ENCODE measurements at regions not wholly inside any gene's neighbourhood (a gene's known extent, or its start where the extent isn't known, plus 50 kb on each side); places are given as distances from the start of the nearest gene placed in this dataset.

DNA sequence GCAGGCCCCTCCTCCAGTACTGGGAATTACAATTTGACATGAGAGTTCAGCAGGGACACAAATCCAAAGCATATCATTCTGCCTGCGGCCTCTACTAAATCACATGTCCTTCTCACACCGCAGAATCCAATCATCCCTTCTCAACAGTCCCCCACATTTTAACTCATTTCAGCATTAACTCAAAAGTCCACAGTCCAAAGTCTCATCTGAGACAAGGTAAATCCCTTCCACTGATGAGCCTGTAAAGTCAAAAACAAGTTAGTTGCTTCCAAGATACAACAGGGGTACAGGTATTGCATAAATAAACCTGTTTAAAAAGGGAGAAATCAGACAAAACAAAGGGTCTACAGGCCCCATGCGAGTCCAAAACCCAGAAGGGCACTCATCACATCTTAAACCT is 64.0 kb downstream of the EBNA1BP2 start:
- H3K27ac ChIP-seq = no peak overlapping the region
- no peaks in the 10 kb centered on the region for H3K9me2 ChIP-seq (replicated peaks; ENCODE audit: insufficient read depth)
- no peaks in the 10 kb centered on the region for H4K20me1 ChIP-seq (ENCODE audit: insufficient read depth, poor library complexity, severe bottlenecking)
- H3K4me2 ChIP-seq = no peak overlapping the region
- 84% methylated on average over 3 of the region's 3 CpGs for WGBS (ENCODE audit: low lambda C conversion rate, missing lambda C conversion rate)
- no peaks in the 10 kb centered on the region for H3K79me2 ChIP-seq
- no peaks in the 10 kb centered on the region for H3K4me1 ChIP-seq (ENCODE audit: insufficient read depth)
- no peak overlapping the region for H3K4me3 ChIP-seq
- H3K36me3 ChIP-seq (replicated peaks; ENCODE audit: insufficient read depth, low read depth) = no peaks in the 10 kb centered on the region
- no peak for DNase-seq (ENCODE audit: low spot score)
- H2AFZ ChIP-seq = no peak overlapping the region
- no peaks in the 10 kb centered on the region for H3K27me3 ChIP-seq
- H3K9me3 ChIP-seq (ENCODE audit: low read depth) = no peaks in the 10 kb centered on the region
- TF ChIP-seq EZH2 (IDR thresholded peaks at IDR 0.05; ENCODE audit: borderline replicate concordance) = no peak
- TF ChIP-seq, protein P1, sequence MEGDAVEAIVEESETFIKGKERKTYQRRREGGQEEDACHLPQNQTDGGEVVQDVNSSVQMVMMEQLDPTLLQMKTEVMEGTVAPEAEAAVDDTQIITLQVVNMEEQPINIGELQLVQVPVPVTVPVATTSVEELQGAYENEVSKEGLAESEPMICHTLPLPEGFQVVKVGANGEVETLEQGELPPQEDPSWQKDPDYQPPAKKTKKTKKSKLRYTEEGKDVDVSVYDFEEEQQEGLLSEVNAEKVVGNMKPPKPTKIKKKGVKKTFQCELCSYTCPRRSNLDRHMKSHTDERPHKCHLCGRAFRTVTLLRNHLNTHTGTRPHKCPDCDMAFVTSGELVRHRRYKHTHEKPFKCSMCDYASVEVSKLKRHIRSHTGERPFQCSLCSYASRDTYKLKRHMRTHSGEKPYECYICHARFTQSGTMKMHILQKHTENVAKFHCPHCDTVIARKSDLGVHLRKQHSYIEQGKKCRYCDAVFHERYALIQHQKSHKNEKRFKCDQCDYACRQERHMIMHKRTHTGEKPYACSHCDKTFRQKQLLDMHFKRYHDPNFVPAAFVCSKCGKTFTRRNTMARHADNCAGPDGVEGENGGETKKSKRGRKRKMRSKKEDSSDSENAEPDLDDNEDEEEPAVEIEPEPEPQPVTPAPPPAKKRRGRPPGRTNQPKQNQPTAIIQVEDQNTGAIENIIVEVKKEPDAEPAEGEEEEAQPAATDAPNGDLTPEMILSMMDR (IDR thresholded peaks at IDR 0.05; ENCODE audit: poor library complexity) = no peak
- no peak for TF ChIP-seq EZH2phosphoT487 (IDR thresholded peaks at IDR 0.05; ENCODE audit: low read depth, severe bottlenecking, unreplicated experiment)

DNA sequence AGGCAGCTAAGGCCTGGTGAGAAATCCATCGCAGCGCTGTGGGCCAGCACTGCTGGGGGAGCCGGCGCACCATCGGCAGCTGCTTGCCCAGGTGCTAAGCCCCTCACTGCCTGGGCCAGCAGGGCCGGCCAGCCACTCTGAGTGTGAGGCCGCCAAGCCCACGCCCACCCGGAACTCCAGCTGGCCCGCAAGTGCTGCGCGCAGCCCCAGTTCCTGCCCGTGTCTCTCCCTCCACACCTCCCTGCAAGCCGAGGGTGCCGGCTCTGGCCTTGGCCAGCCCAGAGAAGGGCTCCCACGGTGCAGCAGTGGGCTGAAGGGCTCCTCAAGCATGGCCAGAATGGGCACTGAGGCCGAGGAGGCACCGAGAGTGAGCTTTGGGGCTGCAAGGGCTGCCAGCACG is 64.4 kb downstream of the EBNA1BP2 start:
- Histone ChIP-seq H2AFZ (no peak overlapping the region), H3K4me1 (ENCODE audit: insufficient read depth) (no peaks in the 10 kb centered on the region), H3K36me3 (replicated peaks; ENCODE audit: insufficient read depth, low read depth) (no peaks in the 10 kb centered on the region), H3K9me2 (replicated peaks; ENCODE audit: insufficient read depth) (no peaks in the 10 kb centered on the region), H3K4me3 (no peak overlapping the region), H3K4me2 (no peak overlapping the region), H3K27ac (no peak overlapping the region), H3K9me3 (ENCODE audit: low read depth) (no peaks in the 10 kb centered on the region), H4K20me1 (ENCODE audit: insufficient read depth, poor library complexity, severe bottlenecking) (no peaks in the 10 kb centered on the region), H3K79me2 (no peaks in the 10 kb centered on the region), H3K27me3 (no peaks in the 10 kb centered on the region)
- TF ChIP-seq EZH2phosphoT487 (IDR thresholded peaks at IDR 0.05; ENCODE audit: low read depth, severe bottlenecking, unreplicated experiment) = no peak
- 98% methylated on average over 18 of the region's 19 CpGs for WGBS (ENCODE audit: low lambda C conversion rate, missing lambda C conversion rate)
- no peak for DNase-seq (ENCODE audit: low spot score)

DNA sequence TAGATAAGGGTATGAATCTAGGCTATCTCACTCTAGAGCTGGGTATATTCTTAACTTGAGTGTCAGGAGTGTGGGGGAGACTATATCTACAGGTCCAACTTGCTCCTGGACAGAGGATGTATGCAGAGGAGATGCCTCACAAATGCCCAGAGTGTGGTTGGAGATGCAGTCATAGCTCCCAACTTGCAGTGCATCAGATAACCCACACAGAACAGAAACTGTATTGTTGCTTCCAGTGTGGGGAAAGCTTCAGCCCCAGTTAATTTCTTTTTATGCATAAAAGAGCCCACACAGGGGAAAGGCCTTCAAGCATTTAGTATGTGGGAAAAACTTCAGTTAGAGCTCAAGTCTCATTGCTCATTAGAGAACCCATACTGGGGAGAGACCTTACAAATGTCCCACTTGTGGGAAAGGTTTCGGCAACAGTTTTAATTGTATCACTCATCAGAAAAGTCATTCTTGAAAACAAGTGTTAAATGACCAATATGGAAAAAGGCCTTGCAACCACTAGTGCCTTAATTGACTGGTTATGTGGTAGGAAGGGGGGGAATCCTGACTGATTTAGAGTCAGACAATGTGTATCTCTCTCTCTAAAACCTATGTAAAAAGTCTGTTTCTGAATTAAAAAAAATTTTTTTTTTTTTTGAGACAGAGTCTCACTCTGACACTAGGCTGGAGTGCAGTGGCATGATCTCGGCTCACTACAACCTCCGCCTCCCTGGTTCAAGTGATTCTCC is 67.9 kb downstream of the EBNA1BP2 start:
- Histone ChIP-seq H3K9me3 (ENCODE audit: low read depth) (no peaks in the 10 kb centered on the region), H3K27me3 (no peaks in the 10 kb centered on the region), H3K4me1 (ENCODE audit: insufficient read depth) (no peaks in the 10 kb centered on the region), H3K4me3 (no peak overlapping the region), H2AFZ (no peak overlapping the region), H3K36me3 (replicated peaks; ENCODE audit: insufficient read depth, low read depth) (no peaks in the 10 kb centered on the region), H3K4me2 (no peak overlapping the region), H3K79me2 (no peaks in the 10 kb centered on the region), H3K9me2 (replicated peaks; ENCODE audit: insufficient read depth) (no peaks in the 10 kb centered on the region), H4K20me1 (ENCODE audit: insufficient read depth, poor library complexity, severe bottlenecking) (no peaks in the 10 kb centered on the region), H3K27ac (no peak overlapping the region)
- 95% methylated on average over 3 of the region's 3 CpGs for WGBS (ENCODE audit: low lambda C conversion rate, missing lambda C conversion rate)
- DNase-seq (ENCODE audit: low spot score) = no peak
- TF ChIP-seq EZH2 (IDR thresholded peaks at IDR 0.05; ENCODE audit: borderline replicate concordance) = no peak
- no peak for TF ChIP-seq EZH2phosphoT487 (IDR thresholded peaks at IDR 0.05; ENCODE audit: low read depth, severe bottlenecking, unreplicated experiment)
- TF ChIP-seq, protein P1 (IDR thresholded peaks at IDR 0.05; ENCODE audit: poor library complexity) = no peak

DNA sequence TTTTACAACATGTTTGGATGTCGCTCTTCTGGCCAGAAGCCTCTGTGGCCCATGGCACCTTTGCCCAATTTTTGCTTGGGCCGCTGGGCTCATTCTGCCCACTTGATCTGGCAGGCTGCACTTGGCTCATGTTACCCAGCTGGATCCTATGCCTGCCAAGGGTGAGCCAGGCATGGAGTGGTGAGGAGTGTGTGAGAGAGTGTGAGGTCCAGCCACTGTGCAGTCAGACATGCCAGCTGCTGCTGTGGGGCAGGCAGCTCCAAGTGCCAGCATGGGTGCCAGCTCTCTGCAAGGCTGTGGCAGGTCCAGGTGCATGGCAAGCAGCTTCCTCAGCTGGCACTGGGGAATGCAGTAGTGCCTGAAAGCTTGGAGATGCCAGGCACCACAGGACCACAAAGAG is 71.0 kb downstream of the EBNA1BP2 start:
- H3K4me3 ChIP-seq = no peak overlapping the region
- H2AFZ ChIP-seq = no peak overlapping the region
- no peak overlapping the region for H3K4me2 ChIP-seq
- H3K27me3 ChIP-seq = no peaks in the 10 kb centered on the region
- no peak for DNase-seq (ENCODE audit: low spot score)
- no peak for TF ChIP-seq EZH2 (IDR thresholded peaks at IDR 0.05; ENCODE audit: borderline replicate concordance)
- no peak for TF ChIP-seq EZH2phosphoT487 (IDR thresholded peaks at IDR 0.05; ENCODE audit: low read depth, severe bottlenecking, unreplicated experiment)
- TF ChIP-seq, protein P1 (IDR thresholded peaks at IDR 0.05; ENCODE audit: poor library complexity) = no peak
- no peaks in the 10 kb centered on the region for H3K9me3 ChIP-seq (ENCODE audit: low read depth)
- no peaks in the 10 kb centered on the region for H4K20me1 ChIP-seq (ENCODE audit: insufficient read depth, poor library complexity, severe bottlenecking)
- no peak overlapping the region for H3K27ac ChIP-seq
- 90% methylated on average over 2 of the region's 2 CpGs for whole genome bisulfite sequencing (ENCODE audit: low lambda C conversion rate, missing lambda C conversion rate)
- no peaks in the 10 kb centered on the region for H3K4me1 ChIP-seq (ENCODE audit: insufficient read depth)
- no peaks in the 10 kb centered on the region for H3K9me2 ChIP-seq (replicated peaks; ENCODE audit: insufficient read depth)
- no peaks in the 10 kb centered on the region for H3K79me2 ChIP-seq
- no peaks in the 10 kb centered on the region for H3K36me3 ChIP-seq (replicated peaks; ENCODE audit: insufficient read depth, low read depth)
